HepG2 (cell line): ENCODE measurements at regions not wholly inside any gene's neighbourhood (a gene's known extent, or its start where the extent isn't known, plus 50 kb on each side); places are given as distances from the start of the nearest gene placed in this dataset.

Experiments
- ATAC-seq: fragments of 200-7000 bp; cut with Tn5 transposase; 3 replicates; pipeline ENCODE4 v1.9.1; 2020; ENCODE audit warnings: mild to moderate bottlenecking, moderate library complexity
- BruUV-seq: library from RNA; stranded (reverse); fragments of 400-500 nt; replicated peaks from 2 replicates; lab custom pipeline; 2021; lab: Mats Ljungman, UMichigan
- CTCF ChIA-PET: fragments of 300-600 bp; formaldehyde crosslinking; extraction: SDS; loops from one replicate; lab custom pipeline; 2021; ENCODE audit warnings: low total read pairs, inconsistent platforms, low intra/inter-chr PET ratio; lab: Yijun Ruan, JAX
- POLR2A ChIA-PET: fragments of 350-600 bp; sonication (Branson Sonifier 250); formaldehyde crosslinking; loops from one replicate; lab custom pipeline; 2020; ENCODE audit warnings: antibody characterized with exemption, inconsistent platforms; lab: Yijun Ruan, JAX
- DNase-seq: peaks from one replicate; pipeline ENCODE4 v3.0.0-alpha.2; 2015; ENCODE audit warnings: low spot score
- FAIRE-seq: peaks from 3 replicates; lab custom pipeline; 2011; peaks lifted over from hg19 to GRCh38; lab: Jason Lieb, UNC
- H2AFZ ChIP-seq: one replicate; pipeline ENCODE4 v1.6.1; 2011; ENCODE audit warnings: low read length, inconsistent platforms
- H3K27ac ChIP-seq: fragments of 300-600 bp; 3 replicates; pipeline ENCODE4 v1.8.0; 2011; ENCODE audit warnings: mixed run types, mild to moderate bottlenecking, mixed read lengths, low read length, inconsistent platforms; ENCODE audit not compliant: insufficient read depth; ENCODE audit errors: extremely low read length
- H3K27me3 ChIP-seq, 2 experiments: fragments of 200-600 bp in 1 of 2; 2 replicates in 1 of 2; 3 replicates in 1 of 2; pipeline versions ENCODE4 v1.6.0 to v1.8.0; 2011; ENCODE audit warnings: low read length in 2 of 2, mild to moderate bottlenecking in 2 of 2, moderate library complexity in 2 of 2, inconsistent platforms in 1 of 2; ENCODE audit not compliant: insufficient read depth in 2 of 2, control insufficient read depth in 1 of 2
- H3K36me3 ChIP-seq, 2 experiments: fragments of 200-600 bp in 1 of 2; replicated peaks in 1 of 2; 2 replicates in 1 of 2; 3 replicates in 1 of 2; pipeline versions ENCODE4 v1.5.1 to v1.8.0; 2011; ENCODE audit warnings: low read length in 2 of 2, inconsistent platforms in 1 of 2; ENCODE audit not compliant: insufficient read depth in 2 of 2, control insufficient read depth in 1 of 2
- H3K4me1 ChIP-seq: 2 replicates; pipeline ENCODE4 v1.5.1; 2012; ENCODE audit warnings: low read length, inconsistent platforms; ENCODE audit not compliant: insufficient read depth
- H3K4me2 ChIP-seq: 2 replicates; pipeline ENCODE4 v1.6.0; 2011; ENCODE audit warnings: low read depth, low read length, inconsistent platforms
- H3K4me3 ChIP-seq, 3 experiments: fragments of 200-600 bp in 1 of 3; sonication (generic), shearing (Covaris generic) in 1 of 3; replicated peaks in 1 of 3; 2 replicates each; pipeline ENCODE4 v1.5.1; 2011 to 2016; ENCODE audit warnings: low read length in 3 of 3, inconsistent platforms in 2 of 3, low read depth in 2 of 3, mild to moderate bottlenecking in 2 of 3, control low read depth in 1 of 3, mixed read lengths in 1 of 3; ENCODE audit not compliant: insufficient read depth in 1 of 3
- H3K79me2 ChIP-seq: one replicate; pipeline ENCODE4 v1.6.1; 2011; ENCODE audit warnings: low read length, inconsistent platforms; ENCODE audit not compliant: insufficient read depth
- H3K9ac ChIP-seq: 2 replicates; pipeline ENCODE4 v1.6.0; 2011; ENCODE audit warnings: mild to moderate bottlenecking, low read depth, low read length, inconsistent platforms; ENCODE audit not compliant: insufficient read depth
- H3K9me3 ChIP-seq: 2 replicates; pipeline ENCODE4 v1.5.1; 2012; ENCODE audit warnings: mild to moderate bottlenecking, low read length
- H4K20me1 ChIP-seq: 2 replicates; pipeline ENCODE4 v1.6.0; 2011; ENCODE audit warnings: inconsistent platforms, mild to moderate bottlenecking, low read length, moderate library complexity; ENCODE audit not compliant: insufficient read depth
- BATF2 ChIP-seq: sonication (generic); formaldehyde crosslinking; IDR thresholded peaks from 2 replicates; pipeline ENCODE4 v1.8.0; 2022; ENCODE audit warnings: mild to moderate bottlenecking, missing genetic modification reagents, moderate library complexity
- CBX5 ChIP-seq: sonication (generic); formaldehyde crosslinking; IDR thresholded peaks from 2 replicates; pipeline ENCODE4 v1.4.0; 2020; ENCODE audit warnings: missing genetic modification reagents, borderline replicate concordance
- FOSL2 ChIP-seq: sonication (generic); formaldehyde crosslinking; IDR thresholded peaks from 2 replicates; pipeline ENCODE4 v1.4.0; 2020; ENCODE audit warnings: missing genetic modification reagents
- HOXD1 ChIP-seq: sonication (generic); formaldehyde crosslinking; IDR thresholded peaks from 2 replicates; pipeline ENCODE4 v1.5.0; 2020; ENCODE audit warnings: missing genetic modification reagents
- MBD4 ChIP-seq: IDR thresholded peaks from 2 replicates; pipeline ENCODE4 v1.6.1; 2012; ENCODE audit warnings: low read length, inconsistent platforms, borderline replicate concordance
- ZFP36L2 ChIP-seq: sonication (generic); formaldehyde crosslinking; IDR thresholded peaks from 2 replicates; pipeline ENCODE4 v1.4.0; 2020; ENCODE audit warnings: missing genetic modification reagents
- ZMYM4 ChIP-seq: sonication (generic); formaldehyde crosslinking; IDR thresholded peaks from 2 replicates; pipeline ENCODE4 v1.8.1; 2023; ENCODE audit warnings: mild to moderate bottlenecking, missing genetic modification reagents
- ZNF816 ChIP-seq: sonication (generic); formaldehyde crosslinking; IDR thresholded peaks from 2 replicates; pipeline ENCODE4 v1.8.0; 2022; ENCODE audit warnings: missing genetic modification reagents, mild to moderate bottlenecking, borderline replicate concordance
- WGBS: methylation state at CpG from one replicate; pipeline ENCODE4 v1.1.6; 2017; ENCODE audit warnings: low lambda C conversion rate; 5-methylcytosine and 5-hydroxymethylcytosine counted together
- in situ Hi-C: cut with HindIII; loops from 2 replicates; pipeline ENCODE4 v1.10.0; 2017; ENCODE audit warnings: low pct_unique_long_range_greater_than_20kb; ENCODE audit not compliant: extremely low pct_ligation_motif_present
- intact Hi-C: fragments of 100-400 bp; cut with micrococcal nuclease; formaldehyde crosslinking; loops from one replicate; pipeline ENCODE4 v1.10.0; 2022; ENCODE audit not compliant: unreplicated experiment
- TF ChIP-seq, protein P1 (sequence below): sonication (generic); formaldehyde crosslinking; IDR thresholded peaks from 2 replicates; pipeline ENCODE4 v1.4.0; 2020; ENCODE audit warnings: mild to moderate bottlenecking, low read depth, missing genetic modification reagents
- TF ChIP-seq, protein P2 (sequence below): sonication (generic); formaldehyde crosslinking; IDR thresholded peaks from 2 replicates; pipeline ENCODE4 v1.5.0; 2020; ENCODE audit warnings: mild to moderate bottlenecking, missing genetic modification reagents, borderline replicate concordance

DNA sequence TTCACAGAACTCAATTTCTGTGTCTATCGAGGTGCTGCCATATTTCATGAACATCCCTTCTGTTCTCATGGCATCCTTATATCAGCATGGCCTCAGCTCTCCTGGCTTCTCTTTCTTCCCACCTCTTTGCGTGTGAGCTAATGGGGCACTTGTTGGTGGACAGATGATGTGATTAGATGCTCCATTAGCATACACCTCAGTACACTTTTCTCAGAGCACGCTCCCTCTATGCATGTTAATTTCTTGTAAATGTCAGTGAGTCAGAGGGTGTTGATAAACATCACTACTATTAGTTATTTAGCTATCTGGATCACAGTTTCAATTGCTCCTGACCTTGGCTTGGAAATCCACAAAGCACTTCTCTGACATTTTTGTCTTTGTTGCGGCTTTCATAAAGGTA lies 159.4 kb downstream of the CD8B2 start:
- CTCF ChIA-PET: no interaction called here
- Histone ChIP-seq H3K9me3 (no peaks in the 10 kb centered on the region), H3K27me3 (peaks cover 3 to 4% of the 10 kb centered on the region in 2 experiments; a peak in 1 of 5 replicates), H3K4me3 (no peak overlapping the region), H4K20me1 (no peaks in the 10 kb centered on the region), H3K4me1 (no peaks in the 10 kb centered on the region), H3K79me2 (no peaks in the 10 kb centered on the region), H3K9ac (no peak overlapping the region), H2AFZ (no peak overlapping the region), H3K27ac (no peak overlapping the region), H3K36me3 (no peaks in the 10 kb centered on the region), H3K4me2 (no peak overlapping the region)
- DNase-seq (no peak), FAIRE-seq (no peak), ATAC-seq (no peak)
- in situ Hi-C loops (loop anchor here (25.0 kb wide), 1 partner anchor 1516 kb away; no protein-coding TSS in a partner anchor), intact Hi-C loops (no loop called here)
- BruUV-seq: no TSS peak
- TF ChIP-seq ZNF816 (CRISPR knock-in tag) (no peak), HOXD1 (no peak), BATF2 (CRISPR knock-in tag) (no peak), ZMYM4 (CRISPR knock-in tag) (no peak), FOSL2 (no peak), MBD4 (no peak)
- TF ChIP-seq, protein P1, sequence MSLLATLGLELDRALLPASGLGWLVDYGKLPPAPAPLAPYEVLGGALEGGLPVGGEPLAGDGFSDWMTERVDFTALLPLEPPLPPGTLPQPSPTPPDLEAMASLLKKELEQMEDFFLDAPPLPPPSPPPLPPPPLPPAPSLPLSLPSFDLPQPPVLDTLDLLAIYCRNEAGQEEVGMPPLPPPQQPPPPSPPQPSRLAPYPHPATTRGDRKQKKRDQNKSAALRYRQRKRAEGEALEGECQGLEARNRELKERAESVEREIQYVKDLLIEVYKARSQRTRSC (CRISPR knock-in tag): no peak
- WGBS: 17% methylated on average over 4 of the region's 4 CpGs
- POLR2A ChIA-PET: no interaction called here

DNA sequence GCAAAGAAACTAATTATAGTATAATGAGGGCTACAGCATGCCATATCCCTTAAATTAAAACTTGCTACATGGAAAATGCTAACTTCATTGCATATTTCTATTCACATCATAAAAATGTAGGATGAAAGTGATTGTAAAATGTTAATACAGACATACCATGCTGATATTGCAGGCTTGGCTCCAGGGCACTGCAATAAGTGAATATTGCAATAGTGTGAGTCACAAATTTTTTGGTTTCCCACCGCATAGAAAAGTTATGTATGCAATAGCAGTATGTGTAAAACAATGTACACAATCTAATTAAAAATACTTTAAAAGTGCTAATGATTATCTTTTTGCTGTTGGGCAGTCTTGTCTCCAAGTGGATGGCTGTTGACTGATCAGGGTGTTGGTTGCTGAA lies 162.1 kb downstream of the CD8B2 start:
- Histone ChIP-seq H4K20me1 (no peaks in the 10 kb centered on the region), H3K27me3 (peaks cover 3 to 4% of the 10 kb centered on the region in 2 experiments; a peak in 2 of 5 replicates), H3K4me3 (no peak overlapping the region), H3K79me2 (no peaks in the 10 kb centered on the region), H3K36me3 (no peaks in the 10 kb centered on the region), H3K9ac (no peak overlapping the region), H3K4me2 (no peak overlapping the region), H3K4me1 (no peaks in the 10 kb centered on the region), H3K9me3 (no peaks in the 10 kb centered on the region), H2AFZ (no peak overlapping the region), H3K27ac (no peak overlapping the region)
- intact Hi-C loops (no loop called here), in situ Hi-C loops (loop anchor here (25.0 kb wide), 1 partner anchor 1513 kb away; no protein-coding TSS in a partner anchor)
- WGBS: 0% methylated on average over 1 of the region's 1 CpG
- FAIRE-seq (no peak), DNase-seq (no peak), ATAC-seq (no peak)
- ChIA-PET POLR2A (no interaction called here), CTCF (no interaction called here)
- no TSS peak for BruUV-seq
- TF ChIP-seq CBX5 (CRISPR knock-in tag): no peak
- TF ChIP-seq ZFP36L2 (CRISPR knock-in tag): no peak
- TF ChIP-seq, protein P2, sequence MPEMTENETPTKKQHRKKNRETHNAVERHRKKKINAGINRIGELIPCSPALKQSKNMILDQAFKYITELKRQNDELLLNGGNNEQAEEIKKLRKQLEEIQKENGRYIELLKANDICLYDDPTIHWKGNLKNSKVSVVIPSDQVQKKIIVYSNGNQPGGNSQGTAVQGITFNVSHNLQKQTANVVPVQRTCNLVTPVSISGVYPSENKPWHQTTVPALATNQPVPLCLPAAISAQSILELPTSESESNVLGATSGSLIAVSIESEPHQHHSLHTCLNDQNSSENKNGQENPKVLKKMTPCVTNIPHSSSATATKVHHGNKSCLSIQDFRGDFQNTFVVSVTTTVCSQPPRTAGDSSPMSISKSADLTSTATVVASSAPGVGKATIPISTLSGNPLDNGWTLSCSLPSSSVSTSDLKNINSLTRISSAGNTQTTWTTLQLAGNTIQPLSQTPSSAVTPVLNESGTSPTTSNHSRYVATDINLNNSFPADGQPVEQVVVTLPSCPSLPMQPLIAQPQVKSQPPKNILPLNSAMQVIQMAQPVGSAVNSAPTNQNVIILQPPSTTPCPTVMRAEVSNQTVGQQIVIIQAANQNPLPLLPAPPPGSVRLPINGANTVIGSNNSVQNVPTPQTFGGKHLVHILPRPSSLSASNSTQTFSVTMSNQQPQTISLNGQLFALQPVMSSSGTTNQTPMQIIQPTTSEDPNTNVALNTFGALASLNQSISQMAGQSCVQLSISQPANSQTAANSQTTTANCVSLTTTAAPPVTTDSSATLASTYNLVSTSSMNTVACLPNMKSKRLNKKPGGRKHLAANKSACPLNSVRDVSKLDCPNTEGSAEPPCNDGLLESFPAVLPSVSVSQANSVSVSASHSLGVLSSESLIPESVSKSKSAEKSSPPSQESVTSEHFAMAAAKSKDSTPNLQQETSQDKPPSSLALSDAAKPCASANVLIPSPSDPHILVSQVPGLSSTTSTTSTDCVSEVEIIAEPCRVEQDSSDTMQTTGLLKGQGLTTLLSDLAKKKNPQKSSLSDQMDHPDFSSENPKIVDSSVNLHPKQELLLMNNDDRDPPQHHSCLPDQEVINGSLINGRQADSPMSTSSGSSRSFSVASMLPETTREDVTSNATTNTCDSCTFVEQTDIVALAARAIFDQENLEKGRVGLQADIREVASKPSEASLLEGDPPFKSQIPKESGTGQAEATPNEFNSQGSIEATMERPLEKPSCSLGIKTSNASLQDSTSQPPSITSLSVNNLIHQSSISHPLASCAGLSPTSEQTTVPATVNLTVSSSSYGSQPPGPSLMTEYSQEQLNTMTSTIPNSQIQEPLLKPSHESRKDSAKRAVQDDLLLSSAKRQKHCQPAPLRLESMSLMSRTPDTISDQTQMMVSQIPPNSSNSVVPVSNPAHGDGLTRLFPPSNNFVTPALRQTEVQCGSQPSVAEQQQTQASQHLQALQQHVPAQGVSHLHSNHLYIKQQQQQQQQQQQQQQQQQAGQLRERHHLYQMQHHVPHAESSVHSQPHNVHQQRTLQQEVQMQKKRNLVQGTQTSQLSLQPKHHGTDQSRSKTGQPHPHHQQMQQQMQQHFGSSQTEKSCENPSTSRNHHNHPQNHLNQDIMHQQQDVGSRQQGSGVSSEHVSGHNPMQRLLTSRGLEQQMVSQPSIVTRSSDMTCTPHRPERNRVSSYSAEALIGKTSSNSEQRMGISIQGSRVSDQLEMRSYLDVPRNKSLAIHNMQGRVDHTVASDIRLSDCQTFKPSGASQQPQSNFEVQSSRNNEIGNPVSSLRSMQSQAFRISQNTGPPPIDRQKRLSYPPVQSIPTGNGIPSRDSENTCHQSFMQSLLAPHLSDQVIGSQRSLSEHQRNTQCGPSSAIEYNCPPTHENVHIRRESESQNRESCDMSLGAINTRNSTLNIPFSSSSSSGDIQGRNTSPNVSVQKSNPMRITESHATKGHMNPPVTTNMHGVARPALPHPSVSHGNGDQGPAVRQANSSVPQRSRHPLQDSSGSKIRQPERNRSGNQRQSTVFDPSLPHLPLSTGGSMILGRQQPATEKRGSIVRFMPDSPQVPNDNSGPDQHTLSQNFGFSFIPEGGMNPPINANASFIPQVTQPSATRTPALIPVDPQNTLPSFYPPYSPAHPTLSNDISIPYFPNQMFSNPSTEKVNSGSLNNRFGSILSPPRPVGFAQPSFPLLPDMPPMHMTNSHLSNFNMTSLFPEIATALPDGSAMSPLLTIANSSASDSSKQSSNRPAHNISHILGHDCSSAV: no peak
